ENCODE measurements at regions not wholly inside any gene's neighbourhood (a gene's known extent, or its start where the extent isn't known, plus 50 kb on each side); places are given as distances from the start of the nearest gene placed in this dataset.

- no peaks in the 10 kb centered on the region for H3K36me3 Mint-ChIP-seq (ENCODE audit: low read depth)
- no peaks in the 10 kb centered on the region for H3K4me1 Mint-ChIP-seq
- DNase-seq (ENCODE audit: low read depth, low spot score), result no peak
- H3K27ac Mint-ChIP-seq (ENCODE audit: unreplicated experiment), result no peak overlapping the region
- H3K9me3 Mint-ChIP-seq, result no peaks in the 10 kb centered on the region
- no peak for TF ChIP-seq CTCF (conservative IDR thresholded peaks at IDR 0.05)
- no peak overlapping the region for H3K4me3 Mint-ChIP-seq
- H3K27me3 Mint-ChIP-seq (ENCODE audit: low read depth), result no peaks in the 10 kb centered on the region
Observed at GRCh38 chr5:54804086-54804485, 181.3 kb downstream of the ESM1 start.

GRCh38 chr5:54803471-54804011 is 181.9 kb downstream of the ESM1 start:
- no peaks in the 10 kb centered on the region for H3K4me1 Mint-ChIP-seq
- no peak overlapping the region for H3K4me3 Mint-ChIP-seq
- no peaks in the 10 kb centered on the region for H3K9me3 Mint-ChIP-seq
- H3K27me3 Mint-ChIP-seq (ENCODE audit: low read depth), result no peaks in the 10 kb centered on the region
- no peaks in the 10 kb centered on the region for H3K36me3 Mint-ChIP-seq (ENCODE audit: low read depth)
- DNase-seq (ENCODE audit: low read depth, low spot score), result no peak
- no peak overlapping the region for H3K27ac Mint-ChIP-seq (ENCODE audit: unreplicated experiment)
- TF ChIP-seq CTCF (conservative IDR thresholded peaks at IDR 0.05), result no peak

- DNase-seq (ENCODE audit: low read depth, low spot score), result no peak
- Mint-ChIP-seq H3K27me3 (ENCODE audit: low read depth) (no peaks in the 10 kb centered on the region), H3K27ac (ENCODE audit: unreplicated experiment) (no peak overlapping the region), H3K9me3 (peaks cover 2% of the 10 kb centered on the region), H3K4me3 (no peak overlapping the region), H3K36me3 (ENCODE audit: low read depth) (no peaks in the 10 kb centered on the region), H3K4me1 (no peaks in the 10 kb centered on the region)
- no peak for TF ChIP-seq CTCF (conservative IDR thresholded peaks at IDR 0.05)
Observed at GRCh38 chr5:54799645-54800044, 185.7 kb downstream of the ESM1 start.

GRCh38 chr5:54795777-54796176 is 189.6 kb downstream of the ESM1 start:
- no peak overlapping the region for H3K4me3 Mint-ChIP-seq
- no peaks in the 10 kb centered on the region for H3K36me3 Mint-ChIP-seq (ENCODE audit: low read depth)
- no peak for TF ChIP-seq CTCF (conservative IDR thresholded peaks at IDR 0.05)
- H3K9me3 Mint-ChIP-seq, result peaks cover 2% of the 10 kb centered on the region
- no peaks in the 10 kb centered on the region for H3K4me1 Mint-ChIP-seq
- H3K27ac Mint-ChIP-seq (ENCODE audit: unreplicated experiment), result no peak overlapping the region
- no peak for DNase-seq (ENCODE audit: low read depth, low spot score)
- H3K27me3 Mint-ChIP-seq (ENCODE audit: low read depth), result no peaks in the 10 kb centered on the region

- TF ChIP-seq CTCF (conservative IDR thresholded peaks at IDR 0.05), result no peak
- no peaks in the 10 kb centered on the region for H3K27me3 Mint-ChIP-seq (ENCODE audit: low read depth)
- H3K4me1 Mint-ChIP-seq, result no peaks in the 10 kb centered on the region
- DNase-seq (ENCODE audit: low read depth, low spot score), result no peak
- H3K27ac Mint-ChIP-seq (ENCODE audit: unreplicated experiment), result no peak overlapping the region
- H3K9me3 Mint-ChIP-seq, result peaks cover 2% of the 10 kb centered on the region
- no peaks in the 10 kb centered on the region for H3K36me3 Mint-ChIP-seq (ENCODE audit: low read depth)
- H3K4me3 Mint-ChIP-seq, result no peak overlapping the region
Observed at GRCh38 chr5:54795284-54795683, 190.1 kb downstream of the ESM1 start.
